Neuronal stem cell (in vitro differentiated cells): ENCODE measurements at regions not wholly inside any gene's neighbourhood (a gene's known extent, or its start where the extent isn't known, plus 50 kb on each side); places are given as distances from the start of the nearest gene placed in this dataset.

Source experiments
- DNase-seq: peaks from one replicate; pipeline ENCODE4 v3.0.0-alpha.2; 2013; ENCODE audit warnings: low spot score
- H2AFZ ChIP-seq: one replicate; pipeline ENCODE4 v1.6.1; 2013; ENCODE audit warnings: mild to moderate bottlenecking, low read length, inconsistent platforms
- H2AK5ac ChIP-seq: 2 replicates; pipeline ENCODE4 v1.6.1; 2013; ENCODE audit warnings: low read depth, mild to moderate bottlenecking, inconsistent platforms, low read length, moderate library complexity, mixed read lengths
- H2BK120ac ChIP-seq: 2 replicates; pipeline ENCODE4 v1.6.1; 2013; ENCODE audit warnings: low read depth, mild to moderate bottlenecking, inconsistent platforms, low read length, moderate library complexity, mixed read lengths
- H2BK12ac ChIP-seq: one replicate; pipeline ENCODE4 v1.6.1; 2013; ENCODE audit warnings: low read length, inconsistent platforms
- H2BK15ac ChIP-seq: 2 replicates; pipeline ENCODE4 v1.6.1; 2013; ENCODE audit warnings: mild to moderate bottlenecking, low read length, inconsistent platforms, mixed read lengths
- H2BK5ac ChIP-seq: one replicate; pipeline ENCODE4 v1.6.1; 2013; ENCODE audit warnings: inconsistent platforms, mild to moderate bottlenecking, low read length, moderate library complexity
- H3K14ac ChIP-seq: one replicate; pipeline ENCODE4 v1.6.1; 2013; ENCODE audit warnings: low read length, inconsistent platforms
- H3K18ac ChIP-seq: 2 replicates; pipeline ENCODE4 v1.6.1; 2013; ENCODE audit warnings: low read length, inconsistent platforms
- H3K23ac ChIP-seq: 2 replicates; pipeline ENCODE4 v1.6.1; 2013; ENCODE audit warnings: low read depth, mild to moderate bottlenecking, mixed read lengths, low read length, inconsistent platforms; ENCODE audit not compliant: poor library complexity
- H3K27ac ChIP-seq: replicated peaks from 3 replicates; pipeline ENCODE4 v1.5.1; 2013; ENCODE audit warnings: low read length, inconsistent platforms
- H3K27me3 ChIP-seq, 3 experiments: 2 replicates each; pipeline ENCODE4 v1.6.1; 2013; ENCODE audit warnings: low read length in 3 of 3, mild to moderate bottlenecking in 2 of 3, inconsistent platforms in 1 of 3, low read depth in 1 of 3, mixed read lengths in 1 of 3, moderate library complexity in 1 of 3; ENCODE audit not compliant: control insufficient read depth in 3 of 3, insufficient read depth in 3 of 3
- H3K36me3 ChIP-seq, 2 donors: replicated peaks in 1 of 2; 2 replicates each; pipeline ENCODE4 v1.6.1; 2013; ENCODE audit warnings: low read length in 2 of 2; ENCODE audit not compliant: control insufficient read depth in 2 of 2, insufficient read depth in 2 of 2
- H3K4ac ChIP-seq: 2 replicates; pipeline ENCODE4 v1.6.1; 2013; ENCODE audit warnings: inconsistent platforms, mild to moderate bottlenecking, low read length, moderate library complexity
- H3K4me1 ChIP-seq, 2 donors: 1 replicate in 1 of 2; 2 replicates in 1 of 2; pipeline ENCODE4 v1.6.1; 2013; ENCODE audit warnings: low read length in 2 of 2, low read depth in 1 of 2; ENCODE audit not compliant: control insufficient read depth in 2 of 2, insufficient read depth in 1 of 2
- H3K4me2 ChIP-seq: one replicate; pipeline ENCODE4 v1.6.1; 2013; ENCODE audit warnings: mild to moderate bottlenecking, low read length, inconsistent platforms; ENCODE audit not compliant: insufficient read depth, poor library complexity, severe bottlenecking
- H3K4me3 ChIP-seq, 2 donors: 2 replicates each; pipeline ENCODE4 v1.5.1; 2013; ENCODE audit warnings: low read length in 2 of 2, mild to moderate bottlenecking in 2 of 2, inconsistent platforms in 1 of 2, moderate library complexity in 1 of 2
- H3K79me1 ChIP-seq: one replicate; pipeline ENCODE4 v1.6.1; 2013; ENCODE audit warnings: low read depth, mild to moderate bottlenecking, inconsistent platforms, low read length, moderate library complexity
- H3K9ac ChIP-seq: one replicate; pipeline ENCODE4 v1.6.1; 2013; ENCODE audit warnings: mild to moderate bottlenecking, low read depth, low read length, inconsistent platforms; ENCODE audit not compliant: poor library complexity
- H3K9me3 ChIP-seq, 2 donors: replicated peaks in 1 of 2; 2 replicates each; pipeline versions ENCODE3 to v1.6.1; 2013; ENCODE audit warnings: low read length in 2 of 2, mild to moderate bottlenecking in 2 of 2, inconsistent platforms in 1 of 2, low read depth in 1 of 2, mixed read lengths in 1 of 2, moderate library complexity in 1 of 2; ENCODE audit not compliant: control insufficient read depth in 2 of 2, insufficient read depth in 1 of 2
- H4K8ac ChIP-seq: one replicate; pipeline ENCODE4 v1.6.1; 2013; ENCODE audit warnings: low read depth, mild to moderate bottlenecking, inconsistent platforms, low read length, moderate library complexity
- H4K91ac ChIP-seq: one replicate; pipeline ENCODE4 v1.6.1; 2013; ENCODE audit warnings: low read length, low read depth, mild to moderate bottlenecking, inconsistent platforms; ENCODE audit not compliant: poor library complexity
- WGBS, 2 donors: extraction: QIAGEN DNeasy Blood & Tissue Kit; methylation state at CpG; one replicate each; pipeline ENCODE4 v1.1.7; 2013; ENCODE audit warnings: missing lambda C conversion rate in 2 of 2, mixed read lengths in 1 of 2; ENCODE audit not compliant: insufficient read length in 2 of 2, insufficient replicate concordance in 1 of 2; ENCODE audit errors: extremely low coverage in 2 of 2; 5-methylcytosine and 5-hydroxymethylcytosine counted together

GRCh38 chr1:213685992-213686582 lies 301.7 kb upstream of the PROX1 start:
- H3K14ac ChIP-seq: no peak overlapping the region
- H3K18ac ChIP-seq: no peak overlapping the region
- H3K9me3 ChIP-seq: peaks cover 0 to 3% of the 10 kb centered on the region in 2 donors
- no peak overlapping the region for H2AK5ac ChIP-seq
- no peak overlapping the region for H2BK120ac ChIP-seq
- H3K4me2 ChIP-seq: no peak overlapping the region
- H3K4me3 ChIP-seq: no peak overlapping the region
- H3K9ac ChIP-seq: no peak overlapping the region
- no peak overlapping the region for H2BK5ac ChIP-seq
- no peak overlapping the region for H2AFZ ChIP-seq
- no peak overlapping the region for H3K23ac ChIP-seq
- no peaks in the 10 kb centered on the region for H3K4me1 ChIP-seq
- H3K36me3 ChIP-seq: no peaks in the 10 kb centered on the region
- no peaks in the 10 kb centered on the region for H3K79me1 ChIP-seq
- no peak overlapping the region for H4K91ac ChIP-seq
- no peak for DNase-seq
- WGBS, 2 donors: no CpG with 5 or more reads among the region's 2 CpGs
- H3K27ac ChIP-seq: no peak overlapping the region
- no peak overlapping the region for H2BK12ac ChIP-seq
- H2BK15ac ChIP-seq: no peak overlapping the region
- H4K8ac ChIP-seq: no peak overlapping the region
- H3K4ac ChIP-seq: no peak overlapping the region
- H3K27me3 ChIP-seq: no peaks in the 10 kb centered on the region

DNA sequence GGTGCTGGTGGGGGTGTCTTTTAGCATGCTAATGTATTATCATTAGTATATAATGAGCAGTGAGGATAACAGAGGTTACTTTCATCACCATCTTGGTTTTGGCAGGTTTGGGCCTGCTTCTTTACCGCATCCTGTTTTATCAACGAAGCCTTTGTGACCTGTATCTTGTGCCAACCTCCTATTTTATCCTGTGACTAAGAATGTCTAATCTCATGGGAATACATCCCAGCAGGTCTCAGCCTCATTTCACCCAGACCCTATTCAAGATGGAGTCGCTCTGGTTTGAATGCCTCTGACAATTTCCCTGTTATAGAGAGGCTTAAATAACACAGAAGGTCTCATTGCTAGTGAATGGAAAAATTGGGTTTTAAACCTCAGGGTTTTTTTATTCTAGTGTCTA lies 300.8 kb upstream of the PROX1 start:
- Histone ChIP-seq H2AK5ac (no peak overlapping the region), H2AFZ (no peak overlapping the region), H3K9ac (no peak overlapping the region), H3K14ac (no peak overlapping the region), H4K91ac (no peak overlapping the region), H3K4ac (no peak overlapping the region), H2BK5ac (no peak overlapping the region), H3K27me3 (no peaks in the 10 kb centered on the region), H2BK12ac (no peak overlapping the region), H3K9me3 (peaks cover 0 to under 1% of the 10 kb centered on the region in 2 donors), H3K27ac (no peak overlapping the region), H4K8ac (no peak overlapping the region), H3K4me1 (no peaks in the 10 kb centered on the region), H2BK120ac (no peak overlapping the region), H3K18ac (no peak overlapping the region), H3K4me2 (no peak overlapping the region), H3K4me3 (no peak overlapping the region), H3K36me3 (no peaks in the 10 kb centered on the region), H3K23ac (no peak overlapping the region), H2BK15ac (no peak overlapping the region), H3K79me1 (no peaks in the 10 kb centered on the region)
- no peak for DNase-seq
- no CpG with 5 or more reads among the region's 3 CpGs for WGBS, 2 donors

DNA sequence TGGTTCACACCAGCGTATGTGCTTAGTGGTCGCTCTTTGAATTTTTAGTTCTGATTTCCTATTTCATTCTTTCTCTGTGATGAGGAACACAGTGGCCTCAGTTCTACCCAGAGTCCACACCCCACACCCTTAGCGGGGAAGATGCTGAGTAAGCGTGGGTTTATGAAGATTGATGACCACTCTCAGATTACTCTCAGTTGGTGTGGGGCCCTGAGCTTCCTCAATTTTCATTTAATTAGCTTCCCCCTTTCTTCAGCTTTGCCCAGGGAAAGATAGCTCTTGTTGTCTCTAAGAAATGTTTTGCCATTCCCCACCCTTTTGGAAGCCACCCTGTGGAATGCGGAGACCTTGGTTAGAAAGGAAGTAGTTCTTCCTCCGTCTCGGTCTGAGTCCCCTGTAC lies 299.9 kb upstream of the PROX1 start:
- no peaks in the 10 kb centered on the region for H3K36me3 ChIP-seq
- H3K14ac ChIP-seq: no peak overlapping the region
- H3K9ac ChIP-seq: no peak overlapping the region
- no peak overlapping the region for H2BK120ac ChIP-seq
- no peak overlapping the region for H2BK5ac ChIP-seq
- no peaks in the 10 kb centered on the region for H3K4me1 ChIP-seq
- WGBS, 2 donors: no CpG with 5 or more reads among the region's 7 CpGs
- no peak overlapping the region for H2BK15ac ChIP-seq
- H3K27ac ChIP-seq: no peak overlapping the region
- H3K27me3 ChIP-seq: no peaks in the 10 kb centered on the region
- no peak for DNase-seq
- no peak overlapping the region for H2AK5ac ChIP-seq
- H2AFZ ChIP-seq: no peak overlapping the region
- H2BK12ac ChIP-seq: no peak overlapping the region
- no peaks in the 10 kb centered on the region for H3K9me3 ChIP-seq
- H3K4me2 ChIP-seq: no peak overlapping the region
- no peak overlapping the region for H3K4ac ChIP-seq
- H3K4me3 ChIP-seq: no peak overlapping the region
- H3K79me1 ChIP-seq: no peaks in the 10 kb centered on the region
- no peak overlapping the region for H4K8ac ChIP-seq
- no peak overlapping the region for H3K18ac ChIP-seq
- no peak overlapping the region for H4K91ac ChIP-seq
- H3K23ac ChIP-seq: no peak overlapping the region

- Histone ChIP-seq H3K36me3 (no peaks in the 10 kb centered on the region), H3K9ac (no peak overlapping the region), H3K79me1 (no peaks in the 10 kb centered on the region), H3K23ac (no peak overlapping the region), H2AFZ (no peak overlapping the region), H2BK15ac (no peak overlapping the region), H3K27ac (no peak overlapping the region), H2BK12ac (no peak overlapping the region), H3K9me3 (no peaks in the 10 kb centered on the region), H2BK120ac (no peak overlapping the region), H2AK5ac (no peak overlapping the region), H4K8ac (no peak overlapping the region), H3K18ac (no peak overlapping the region), H3K4me1 (no peaks in the 10 kb centered on the region), H3K27me3 (no peaks in the 10 kb centered on the region), H2BK5ac (no peak overlapping the region), H3K4me2 (no peak overlapping the region), H3K4ac (no peak overlapping the region), H3K14ac (no peak overlapping the region), H3K4me3 (no peak overlapping the region), H4K91ac (no peak overlapping the region)
- DNase-seq: no peak
- WGBS, 2 donors: no CpG with 5 or more reads among the region's 2 CpGs
Measured at GRCh38 chr1:213688655-213689054, 299.1 kb upstream of the PROX1 start.
